ENCODE measurements at regions not wholly inside any gene's neighbourhood (a gene's known extent, or its start where the extent isn't known, plus 50 kb on each side); places are given as distances from the start of the nearest gene placed in this dataset.

GRCh38 chr3:113096188-113096892, 105.6 kb downstream of the GTPBP8 start:
- no peak for DNase-seq

GRCh38 chr3:113097960-113098447, 107.2 kb downstream of the GTPBP8 start:
- DNase-seq: no peak

GRCh38 chr3:113100063-113100462, 109.3 kb downstream of the GTPBP8 start:
- DNase-seq: no peak

- no peak for DNase-seq
These were observed 107.8 kb upstream of the BOC start for GRCh38 chr3:113103588-113103987.

GRCh38 chr3:113104357-113105092, 106.8 kb upstream of the BOC start:
- no peak for DNase-seq

DNA sequence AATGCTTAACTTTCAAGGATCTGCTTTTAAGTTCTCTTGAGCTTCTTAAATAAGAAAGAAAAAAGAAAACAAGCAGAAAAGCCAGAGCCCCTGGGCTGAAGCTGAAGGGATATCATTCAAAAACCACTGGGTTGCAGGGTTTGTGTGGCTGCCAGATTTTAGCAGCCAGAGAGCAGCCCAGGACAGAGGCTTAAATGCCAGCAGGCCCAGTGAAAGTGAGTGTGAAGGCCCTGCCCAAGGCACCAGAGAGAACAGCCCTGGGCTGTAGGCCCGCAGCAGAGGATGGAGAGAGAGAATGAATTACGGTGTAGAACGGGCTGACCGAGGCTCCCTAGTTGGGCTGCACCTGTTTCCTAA, 106.3 kb upstream of the BOC start:
- DNase-seq: no peak

DNA sequence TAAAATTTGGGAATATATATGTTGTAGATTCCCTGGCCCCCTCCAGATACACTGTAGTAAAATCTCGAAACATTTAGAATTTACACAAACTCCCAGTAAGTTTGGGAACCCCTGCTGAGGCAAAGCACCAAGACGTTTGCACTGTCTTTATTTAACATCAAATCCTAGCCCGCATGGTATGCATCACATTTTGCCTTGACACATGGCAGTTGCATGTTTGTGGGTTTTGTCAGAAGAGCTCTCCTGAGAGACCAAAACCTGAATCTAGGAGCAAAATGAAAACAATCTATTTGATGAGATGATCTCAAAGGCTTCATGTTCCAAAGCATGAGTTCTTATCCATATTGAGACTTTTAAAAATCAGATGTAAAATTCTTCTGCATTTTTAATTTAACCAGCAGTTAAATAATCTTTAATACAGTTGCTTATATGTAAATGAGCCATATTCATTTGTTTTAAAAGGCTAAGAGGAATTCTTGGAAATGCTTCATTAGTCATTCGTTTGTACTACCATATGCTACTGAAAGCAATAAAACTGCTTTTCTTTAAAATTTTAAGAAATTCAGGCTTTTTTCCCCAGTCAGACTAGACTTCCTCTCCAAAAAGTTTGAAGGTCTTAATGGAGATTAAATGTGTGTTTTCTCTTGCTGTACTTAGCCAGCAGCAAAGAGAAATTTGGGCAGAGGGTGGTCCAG, 105.2 kb upstream of the BOC start:
- DNase-seq: no peak

- DNase-seq: no peak
These were observed 101.1 kb upstream of the BOC start for GRCh38 chr3:113110267-113110666.

DNA sequence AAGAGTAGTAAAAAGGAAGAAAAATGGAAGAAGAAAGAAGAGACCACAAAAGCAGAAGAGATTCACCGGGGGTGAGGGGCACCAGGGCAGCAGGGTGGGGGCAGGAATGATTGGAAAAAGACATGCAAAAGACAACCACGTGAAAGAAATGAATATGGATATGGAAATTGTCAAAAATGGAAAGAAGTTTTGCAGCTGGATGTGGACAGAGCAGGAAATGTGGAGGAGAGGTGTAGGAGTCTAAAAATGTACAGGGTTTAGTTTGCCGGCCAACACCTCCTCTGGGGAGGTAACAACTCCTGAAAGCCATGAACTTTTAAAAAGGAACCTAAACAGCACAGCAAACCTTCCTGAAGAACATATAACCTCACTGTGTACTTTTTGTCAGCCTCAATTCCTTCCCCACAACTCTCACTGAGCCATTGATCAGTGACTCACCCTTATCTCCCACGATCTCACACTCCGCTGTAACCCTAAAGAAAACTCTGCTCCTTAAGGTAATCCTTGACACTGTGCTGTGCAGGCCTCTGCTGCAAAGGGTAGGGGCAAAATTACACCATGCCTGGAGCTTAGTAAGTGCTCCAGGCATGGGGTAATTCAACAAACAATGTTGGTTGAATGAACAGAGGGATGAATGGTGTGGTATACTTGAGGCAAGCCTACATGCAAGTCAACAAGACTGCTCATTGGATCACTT, 100.2 kb upstream of the BOC start:
- no peak for DNase-seq

DNA sequence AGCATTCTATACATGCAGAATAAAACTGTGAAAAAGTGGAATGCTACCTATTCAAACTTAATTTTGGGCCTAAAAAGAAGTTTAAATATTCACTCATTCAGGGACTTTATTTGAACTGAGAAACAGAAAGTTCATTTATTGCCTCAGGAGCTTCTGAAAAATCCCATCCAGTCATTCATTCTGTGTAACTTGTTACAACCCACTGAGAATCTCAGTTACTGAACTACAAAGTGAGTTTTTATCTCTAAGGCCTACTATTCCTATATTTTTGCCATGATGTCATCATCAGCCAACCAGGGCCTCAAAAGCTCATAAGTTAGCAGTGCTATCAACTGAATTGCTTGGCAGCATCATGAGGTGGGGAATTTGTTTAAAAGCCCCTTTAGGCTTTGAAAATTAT, 98.0 kb upstream of the BOC start:
- DNase-seq: no peak

- DNase-seq: no peak
These were observed 93.7 kb upstream of the BOC start for GRCh38 chr3:113117511-113118234.

DNA sequence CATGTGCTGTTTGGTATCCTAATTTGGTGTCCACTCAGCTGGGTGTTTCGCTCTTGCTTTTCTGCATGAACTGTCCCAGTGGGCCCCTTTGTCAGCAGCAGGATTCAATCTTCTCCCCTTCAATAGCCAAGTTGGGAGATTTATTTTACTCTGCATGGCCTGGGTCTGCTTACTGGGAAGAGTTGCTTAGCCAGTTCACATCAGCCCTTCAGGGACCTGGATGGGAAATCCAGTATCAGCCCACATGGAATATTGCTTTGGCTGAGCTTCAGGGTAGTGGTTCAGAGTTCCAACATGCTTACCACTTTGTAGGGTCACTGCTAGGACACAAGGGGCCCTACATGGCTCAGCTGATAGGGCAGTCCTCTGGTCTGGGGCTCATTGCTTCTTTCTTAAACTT, 93.0 kb upstream of the BOC start:
- DNase-seq: no peak

- peak; percentile 44 for DNase-seq
These were observed 87.0 kb upstream of the BOC start for GRCh38 chr3:113124256-113124830.

GRCh38 chr3:113125951-113126350, 85.4 kb upstream of the BOC start:
- no peak for DNase-seq

DNA sequence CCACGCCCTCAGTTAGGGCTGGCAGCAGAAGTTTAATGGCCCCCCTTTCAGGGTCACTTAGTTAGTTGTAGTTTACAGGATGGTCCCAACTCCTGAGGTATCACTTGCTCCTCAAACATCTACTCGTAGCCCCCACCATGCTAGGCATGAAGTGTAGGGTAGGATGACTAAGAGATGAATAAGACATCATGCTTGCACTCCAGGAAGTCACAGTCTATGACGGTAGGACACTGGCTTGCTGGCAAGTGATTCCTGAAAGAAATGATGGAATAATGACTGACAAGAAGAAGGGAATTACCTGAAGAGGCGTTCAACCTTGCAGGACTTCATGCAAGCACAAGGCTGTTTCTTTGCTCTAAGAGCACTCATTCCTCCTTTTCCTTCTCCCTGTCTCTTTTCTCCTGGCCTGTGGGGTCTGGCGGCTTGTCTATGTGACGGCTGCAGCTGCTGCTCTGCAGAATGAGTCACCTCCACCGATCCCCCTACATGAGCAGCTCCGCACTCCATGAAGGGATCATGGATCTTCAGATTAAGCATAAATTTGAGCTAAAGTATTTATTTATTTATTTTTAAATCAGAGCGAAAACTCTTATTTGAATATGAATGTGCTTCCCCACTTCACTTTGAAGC, 82.9 kb upstream of the BOC start:
- no peak for DNase-seq

- no peak for DNase-seq
These were observed 82.2 kb upstream of the BOC start for GRCh38 chr3:113129168-113129567.

GRCh38 chr3:113132571-113132996, 78.8 kb upstream of the BOC start:
- no peak for DNase-seq

- DNase-seq: no peak
These were observed 78.2 kb upstream of the BOC start for GRCh38 chr3:113133140-113133539.

- DNase-seq: peak; percentile 61
These were observed 75.3 kb upstream of the BOC start for GRCh38 chr3:113136071-113136470.

DNA sequence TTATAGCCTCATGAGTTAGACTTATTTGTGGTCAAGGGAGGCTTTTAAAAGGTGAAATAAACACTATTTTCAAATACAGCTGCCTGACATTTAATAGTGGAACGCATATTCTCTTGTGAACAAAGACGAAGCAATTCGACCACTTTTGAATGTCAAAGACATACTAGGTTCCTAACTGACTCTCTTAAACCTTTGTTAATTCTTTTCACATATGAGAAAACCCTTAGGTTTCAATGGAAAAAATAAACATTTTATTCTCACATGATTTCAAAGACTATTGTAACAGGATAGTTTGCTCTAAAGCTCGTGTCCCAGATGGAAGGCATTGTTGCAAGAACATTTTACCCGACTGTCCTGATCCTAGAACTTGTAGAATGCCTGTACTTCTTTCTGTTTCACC, 74.8 kb upstream of the BOC start:
- DNase-seq: no peak

DNA sequence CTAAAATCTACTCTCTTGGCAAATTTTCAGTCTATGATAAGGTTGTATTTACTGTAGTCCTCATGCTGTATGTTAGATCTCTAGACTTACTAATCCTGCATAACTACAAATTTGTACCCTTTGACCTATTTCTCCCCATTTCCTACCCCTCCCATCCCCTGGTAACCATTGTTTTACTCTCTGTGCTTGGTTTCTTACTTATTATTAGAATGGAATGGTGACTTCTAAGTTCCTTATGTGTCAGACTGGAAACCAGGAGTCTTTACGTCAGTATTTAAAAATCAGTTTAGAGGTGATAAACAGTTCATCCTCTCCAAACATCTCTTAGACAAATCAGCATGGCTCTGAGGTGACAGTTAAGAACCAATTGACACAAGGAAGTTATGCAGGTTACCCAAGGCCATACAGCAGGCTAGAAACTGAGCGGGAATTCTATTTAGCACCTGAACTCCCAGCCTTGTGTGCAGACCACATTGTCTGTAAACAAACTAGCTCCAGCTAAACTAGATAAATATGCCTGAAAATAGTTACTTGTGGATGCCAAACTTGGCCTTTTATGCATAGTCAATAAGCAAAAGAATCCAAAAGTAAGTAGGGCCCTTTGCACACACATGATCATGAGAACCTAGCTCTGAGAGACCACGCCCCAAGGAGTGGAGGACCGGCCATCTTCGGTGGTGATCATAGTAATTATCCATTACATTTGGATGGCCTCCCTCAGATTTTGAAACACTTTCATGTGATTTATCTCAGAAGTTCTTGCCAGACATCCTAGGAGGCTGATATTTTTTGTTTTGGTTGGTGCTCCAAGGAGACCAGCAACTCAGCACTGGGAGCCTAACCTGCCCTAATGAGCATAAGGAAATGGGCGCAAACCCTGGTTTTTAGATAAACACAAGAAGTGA, 72.3 kb upstream of the BOC start:
- DNase-seq: no peak

Measured in NCI-H82 (cell line).